Rectal smooth muscle tissue (tissue), 1 donor: ENCODE measurements at regions not wholly inside any gene's neighbourhood (a gene's known extent, or its start where the extent isn't known, plus 50 kb on each side); places are given as distances from the start of the nearest gene placed in this dataset.
"Not testable (repeated sequence)": the region's sequence is repeated elsewhere in the genome, so short reads cannot be mapped to it uniquely, and the experiment has no call there.

Experiments
- H3K27ac ChIP-seq: one replicate; pipeline ENCODE4 v1.7.0; 2013; ENCODE audit warnings: low read depth, low read length, inconsistent platforms
- H3K27me3 ChIP-seq: one replicate; pipeline ENCODE4 v1.7.0; 2013; ENCODE audit warnings: low read length; ENCODE audit not compliant: control insufficient read depth, insufficient read depth
- H3K36me3 ChIP-seq: one replicate; pipeline ENCODE4 v1.7.0; 2013; ENCODE audit warnings: low read length; ENCODE audit not compliant: control insufficient read depth, insufficient read depth
- H3K4me1 ChIP-seq: one replicate; pipeline ENCODE4 v1.7.0; 2013; ENCODE audit warnings: low read length; ENCODE audit not compliant: control insufficient read depth, insufficient read depth
- H3K4me3 ChIP-seq: one replicate; pipeline ENCODE4 v1.7.0; 2013; ENCODE audit warnings: low read length
- H3K9ac ChIP-seq: one replicate; pipeline ENCODE4 v1.7.0; 2013; ENCODE audit warnings: low read length

DNA sequence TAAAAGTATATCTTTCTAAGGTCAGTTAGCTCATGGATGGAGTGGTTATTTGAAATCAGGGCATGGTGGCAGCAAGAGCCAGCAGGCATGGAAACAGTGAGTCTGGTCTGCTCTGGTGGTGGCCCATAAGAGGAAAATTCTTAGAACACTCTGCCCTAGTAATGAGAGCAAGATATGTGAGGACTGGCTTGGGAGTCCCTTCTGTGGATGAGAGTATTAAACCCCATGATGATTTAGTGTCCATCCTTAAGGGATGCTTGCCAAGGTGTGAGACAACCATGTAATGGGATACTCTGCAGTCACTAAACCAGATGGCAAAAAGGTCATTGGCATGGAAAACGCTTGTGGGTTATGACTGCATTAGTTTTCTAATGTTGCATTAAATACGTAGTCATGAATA is 269.9 kb downstream of the BCL2L11 start:
- H3K27ac ChIP-seq, H3K9ac ChIP-seq, H3K27me3 ChIP-seq, H3K4me1 ChIP-seq, H3K36me3 ChIP-seq, H3K4me3 ChIP-seq: not testable (repeated sequence)

DNA sequence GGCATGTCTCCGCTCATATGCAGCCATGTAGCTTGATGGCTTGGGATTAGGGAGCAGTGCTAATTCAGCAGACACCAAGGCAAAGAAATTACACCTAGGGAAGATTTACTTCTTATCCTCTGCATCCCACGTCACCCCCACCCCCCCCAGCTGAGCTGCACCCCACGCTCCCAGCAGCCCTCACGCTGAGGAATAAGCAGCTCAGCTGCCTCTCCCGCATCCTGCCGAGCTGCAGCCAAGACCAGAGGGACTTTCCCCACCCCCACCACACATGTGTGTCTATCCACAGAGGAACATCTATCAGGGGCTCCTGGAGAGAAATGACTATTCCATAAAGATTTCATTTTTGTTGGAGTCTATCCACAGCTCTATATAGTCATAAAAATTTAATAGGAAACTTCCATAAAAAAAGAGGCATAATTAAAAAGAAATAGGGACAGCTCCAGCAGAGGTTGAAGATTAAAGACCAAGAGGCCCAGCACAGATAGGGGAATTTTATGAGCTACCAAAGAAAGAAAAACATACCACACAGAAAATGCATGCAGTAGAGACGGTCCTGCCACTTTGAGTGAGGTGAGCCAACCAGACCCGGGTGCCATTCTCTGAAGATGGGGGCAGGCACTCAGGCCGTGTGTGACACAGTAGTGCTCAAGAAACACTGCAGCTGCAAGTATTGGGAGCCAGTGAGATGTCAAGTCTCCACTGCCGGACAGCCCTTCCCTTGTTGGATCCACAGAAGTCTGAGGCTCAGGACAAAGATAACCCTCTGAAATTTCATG is 274.8 kb downstream of the BCL2L11 start:
- H3K27ac ChIP-seq, H3K36me3 ChIP-seq, H3K9ac ChIP-seq, H3K4me1 ChIP-seq, H3K4me3 ChIP-seq, H3K27me3 ChIP-seq: not testable (repeated sequence)

DNA sequence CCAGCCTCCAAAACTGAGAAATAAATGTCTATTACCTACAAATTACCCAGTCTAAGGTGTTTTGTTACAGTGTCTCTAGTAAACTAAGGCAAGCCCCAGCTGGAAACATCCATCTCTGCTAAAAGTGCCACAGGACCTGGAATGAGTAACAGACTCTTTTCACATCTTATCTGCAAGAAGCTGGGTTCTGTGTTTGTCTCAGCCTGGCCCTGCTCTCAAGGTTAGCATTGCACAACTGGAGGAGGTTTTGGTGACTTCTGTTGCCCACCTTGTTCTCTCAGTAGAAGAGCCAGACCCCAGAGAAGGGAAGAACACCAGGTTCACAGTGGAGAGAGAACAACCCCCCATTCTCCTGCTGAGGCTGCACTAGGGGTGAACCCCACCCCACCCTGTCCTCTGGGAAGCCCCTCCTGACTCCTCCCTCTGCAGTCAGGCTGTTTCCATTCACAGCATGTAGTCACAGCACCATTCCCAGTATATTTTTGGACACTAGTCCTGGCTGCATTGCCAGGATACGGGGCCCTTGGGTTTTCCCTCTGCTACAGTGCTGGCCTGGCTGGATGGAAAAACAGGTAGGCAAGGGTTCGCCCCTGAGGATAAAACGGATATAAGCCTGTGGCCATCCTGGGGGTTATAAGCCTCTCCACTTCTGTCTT is 280.0 kb downstream of the BCL2L11 start:
- not testable (repeated sequence) for H3K9ac ChIP-seq, H3K36me3 ChIP-seq, H3K4me1 ChIP-seq, H3K27ac ChIP-seq, H3K27me3 ChIP-seq, H3K4me3 ChIP-seq

DNA sequence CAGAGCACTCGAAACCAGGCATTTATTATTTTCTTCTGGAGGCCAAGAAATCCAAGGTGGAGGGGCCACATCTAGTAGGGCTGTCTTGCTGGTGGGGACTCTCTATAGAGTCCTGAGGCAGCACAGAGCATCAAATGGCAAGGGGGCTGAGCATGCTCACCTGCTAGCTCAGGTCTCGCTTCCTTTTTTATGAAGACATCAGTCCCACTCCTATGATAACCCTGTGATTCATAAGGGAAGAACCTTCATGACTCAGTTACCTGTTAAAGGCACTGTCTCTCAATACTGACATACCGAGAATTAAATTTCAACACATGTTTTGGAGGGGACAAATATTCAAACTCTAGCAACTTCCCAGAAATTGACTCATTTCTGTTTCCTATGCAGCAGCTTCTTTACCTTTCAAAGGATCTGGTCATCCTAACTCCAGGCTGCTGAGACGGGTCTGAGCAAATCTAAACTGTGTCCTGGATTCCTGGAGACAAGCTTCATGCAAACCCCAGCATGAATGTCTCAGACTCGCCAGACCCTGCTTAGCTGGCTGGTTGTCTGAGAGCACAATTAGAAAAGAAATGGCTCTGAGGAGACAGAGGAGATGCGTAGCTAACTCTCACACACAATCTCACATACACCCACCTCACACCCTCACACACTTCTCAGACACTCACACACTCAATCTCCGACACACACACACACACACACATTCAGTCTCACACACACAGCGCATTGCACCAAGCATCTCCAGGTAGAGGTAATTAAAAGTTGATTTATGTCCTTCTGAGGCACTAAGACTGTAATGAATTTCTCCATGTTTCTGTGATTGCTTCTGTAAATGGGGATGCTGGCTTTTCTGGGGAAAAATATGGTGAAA is 280.8 kb downstream of the BCL2L11 start:
- H3K27me3 ChIP-seq, H3K4me1 ChIP-seq, H3K27ac ChIP-seq, H3K4me3 ChIP-seq, H3K9ac ChIP-seq, H3K36me3 ChIP-seq: not testable (repeated sequence)

DNA sequence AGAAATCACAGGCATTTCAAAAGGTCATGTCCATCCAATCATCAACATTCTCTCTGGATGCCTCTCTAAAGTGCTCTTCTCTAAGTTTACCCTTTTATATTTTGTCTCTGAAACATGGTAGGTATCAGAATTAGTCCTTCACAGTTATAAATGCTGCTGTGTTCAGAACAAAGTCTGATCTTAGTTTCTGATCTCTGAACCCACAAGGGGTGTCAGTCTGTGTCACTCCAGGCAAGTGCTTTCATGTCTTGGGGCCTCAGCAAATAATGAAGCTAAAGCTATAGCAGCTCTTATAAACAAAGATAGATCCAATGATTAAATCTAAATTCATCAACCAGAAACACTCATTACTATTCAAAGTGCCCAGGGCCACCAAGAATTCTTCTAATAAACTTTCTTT is 281.7 kb downstream of the BCL2L11 start:
- not testable (repeated sequence) for H3K27me3 ChIP-seq, H3K36me3 ChIP-seq, H3K4me3 ChIP-seq, H3K9ac ChIP-seq, H3K4me1 ChIP-seq, H3K27ac ChIP-seq

DNA sequence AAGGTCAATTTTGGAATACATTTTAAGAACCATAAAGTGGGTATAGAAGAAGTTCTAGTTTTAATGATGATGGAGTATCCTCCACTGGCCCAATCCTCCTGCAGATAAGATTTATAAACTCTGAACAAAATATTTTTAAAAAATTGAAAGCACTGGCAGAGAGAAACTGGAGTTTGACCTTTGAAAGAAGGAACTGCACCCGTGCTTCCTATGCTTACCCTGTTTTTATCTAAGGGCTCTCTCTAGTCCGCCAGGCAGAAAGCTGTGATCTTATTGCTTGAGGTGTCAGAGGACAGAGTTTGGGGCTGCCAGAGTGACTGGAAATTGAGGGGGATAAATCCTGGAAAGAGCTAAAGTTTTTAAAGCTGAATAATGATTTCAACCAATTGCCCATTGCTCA is 282.6 kb downstream of the BCL2L11 start:
- H3K27ac ChIP-seq, H3K4me3 ChIP-seq, H3K27me3 ChIP-seq, H3K9ac ChIP-seq, H3K4me1 ChIP-seq, H3K36me3 ChIP-seq: not testable (repeated sequence)

DNA sequence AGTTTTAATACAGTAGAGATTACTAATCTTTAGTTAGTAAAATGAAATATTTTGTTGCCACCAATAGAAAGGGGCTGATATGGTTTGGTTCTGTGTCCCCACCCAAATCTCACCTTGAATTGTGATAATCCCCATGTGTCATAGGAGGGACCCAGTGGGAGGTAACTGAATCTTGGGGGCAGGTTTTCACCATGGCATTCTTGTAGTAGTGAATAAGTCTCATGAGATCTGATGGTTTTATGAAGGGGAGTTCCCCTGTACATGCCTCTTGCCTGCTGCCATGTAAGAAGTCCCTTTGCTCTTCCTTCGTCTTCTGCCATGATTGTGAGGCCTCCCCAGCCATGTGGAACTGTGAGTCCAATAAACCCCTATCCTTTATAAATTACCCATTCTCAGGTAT is 285.9 kb downstream of the BCL2L11 start:
- H3K27me3 ChIP-seq, H3K36me3 ChIP-seq, H3K9ac ChIP-seq, H3K27ac ChIP-seq, H3K4me3 ChIP-seq, H3K4me1 ChIP-seq: not testable (repeated sequence)

DNA sequence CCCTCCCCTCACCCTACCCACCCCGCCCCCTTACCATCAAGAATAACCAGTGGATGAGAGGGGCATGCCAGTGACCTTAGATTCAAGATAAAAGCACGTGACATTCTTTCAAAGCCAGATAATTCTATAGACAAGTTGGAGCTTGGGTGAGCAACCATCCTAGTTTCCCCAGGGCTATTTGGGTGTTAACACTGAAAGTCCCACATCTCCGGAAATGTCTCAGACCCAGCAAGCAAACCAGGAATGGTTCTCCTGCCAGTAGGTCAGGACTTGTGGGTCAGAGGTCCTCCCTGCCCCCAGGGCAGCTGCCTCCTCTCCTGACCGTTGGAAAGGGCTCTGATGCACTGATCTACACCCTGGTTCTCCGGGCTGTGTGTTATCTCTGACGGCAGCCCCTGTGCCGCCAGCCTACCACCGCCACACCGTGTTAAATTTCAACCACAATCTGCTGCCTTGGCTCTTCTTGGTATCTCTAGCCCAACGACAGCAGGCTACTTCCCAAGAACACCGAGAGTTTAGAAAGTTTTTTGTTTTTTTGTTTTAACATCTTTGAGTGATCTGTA is 287.0 kb downstream of the BCL2L11 start:
- not testable (repeated sequence) for H3K36me3 ChIP-seq, H3K4me3 ChIP-seq, H3K9ac ChIP-seq, H3K27ac ChIP-seq, H3K27me3 ChIP-seq, H3K4me1 ChIP-seq

DNA sequence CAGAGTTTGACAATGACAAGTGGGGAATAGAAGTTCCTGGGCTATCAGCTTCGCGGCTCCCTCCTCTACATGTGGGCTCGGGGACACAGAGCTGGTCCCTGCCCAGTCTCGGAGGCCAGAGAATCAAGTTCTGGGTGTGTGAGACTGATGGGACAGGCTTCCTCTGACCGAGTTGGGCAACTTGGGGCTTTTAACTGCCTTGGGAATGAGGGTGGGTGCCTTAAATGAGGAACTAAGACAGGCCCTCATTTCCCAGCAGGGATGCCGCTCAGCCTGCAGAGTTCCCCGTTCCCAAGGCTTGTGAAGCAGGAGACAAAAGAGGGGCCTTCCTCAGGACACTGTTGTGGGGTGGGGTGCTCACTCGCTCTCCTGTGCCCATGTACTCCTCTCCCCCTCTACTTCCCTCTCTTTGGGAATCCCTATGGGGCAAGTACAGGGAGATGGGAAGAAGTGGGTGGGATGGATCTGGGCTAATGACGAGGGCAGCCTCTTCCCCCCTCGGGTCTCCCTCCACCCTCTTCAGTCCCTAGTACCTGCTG is 290.2 kb downstream of the BCL2L11 start:
- not testable (repeated sequence) for H3K9ac ChIP-seq, H3K36me3 ChIP-seq, H3K27me3 ChIP-seq, H3K27ac ChIP-seq, H3K4me1 ChIP-seq, H3K4me3 ChIP-seq

DNA sequence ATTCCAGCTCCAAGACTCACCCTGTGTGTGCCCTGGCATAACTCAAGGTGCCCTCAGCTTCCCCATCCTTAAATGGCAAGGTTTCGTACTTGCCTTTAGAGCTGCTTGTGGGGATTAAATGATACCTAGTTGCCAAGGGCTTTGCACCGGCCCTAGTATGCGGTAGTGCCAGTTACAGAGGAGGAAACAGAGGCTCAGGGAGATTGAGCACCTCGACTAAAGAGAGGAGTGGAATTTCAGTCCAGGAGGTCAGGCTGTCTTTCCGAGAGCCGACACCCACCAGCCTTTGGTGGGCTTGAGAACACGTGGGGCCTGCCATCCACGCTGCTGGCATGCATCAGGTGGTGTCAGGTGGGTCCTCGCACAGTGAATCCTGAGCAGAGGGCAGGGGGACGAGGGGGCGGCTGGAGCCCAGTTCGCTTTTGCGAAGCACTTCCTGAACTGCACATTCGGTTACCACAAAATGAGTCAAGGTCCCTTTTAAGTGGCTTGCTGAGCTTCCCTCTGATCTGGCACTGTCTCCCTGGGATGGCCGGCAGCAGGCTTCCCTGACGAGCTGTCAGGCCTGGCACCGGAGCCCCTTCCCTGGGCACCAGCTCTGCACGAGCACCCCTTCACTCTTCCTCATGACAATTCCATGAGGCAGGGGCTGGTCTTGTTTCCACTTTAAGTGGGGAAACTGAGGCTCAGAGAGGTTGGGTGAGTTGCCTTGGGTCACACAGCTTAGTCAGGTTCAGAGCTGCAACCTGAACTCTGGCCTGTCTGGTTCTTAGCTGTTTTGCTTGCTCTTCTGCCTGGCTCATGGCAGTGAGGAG is 291.4 kb downstream of the BCL2L11 start:
- not testable (repeated sequence) for H3K27me3 ChIP-seq, H3K27ac ChIP-seq, H3K4me1 ChIP-seq, H3K36me3 ChIP-seq, H3K9ac ChIP-seq, H3K4me3 ChIP-seq

DNA sequence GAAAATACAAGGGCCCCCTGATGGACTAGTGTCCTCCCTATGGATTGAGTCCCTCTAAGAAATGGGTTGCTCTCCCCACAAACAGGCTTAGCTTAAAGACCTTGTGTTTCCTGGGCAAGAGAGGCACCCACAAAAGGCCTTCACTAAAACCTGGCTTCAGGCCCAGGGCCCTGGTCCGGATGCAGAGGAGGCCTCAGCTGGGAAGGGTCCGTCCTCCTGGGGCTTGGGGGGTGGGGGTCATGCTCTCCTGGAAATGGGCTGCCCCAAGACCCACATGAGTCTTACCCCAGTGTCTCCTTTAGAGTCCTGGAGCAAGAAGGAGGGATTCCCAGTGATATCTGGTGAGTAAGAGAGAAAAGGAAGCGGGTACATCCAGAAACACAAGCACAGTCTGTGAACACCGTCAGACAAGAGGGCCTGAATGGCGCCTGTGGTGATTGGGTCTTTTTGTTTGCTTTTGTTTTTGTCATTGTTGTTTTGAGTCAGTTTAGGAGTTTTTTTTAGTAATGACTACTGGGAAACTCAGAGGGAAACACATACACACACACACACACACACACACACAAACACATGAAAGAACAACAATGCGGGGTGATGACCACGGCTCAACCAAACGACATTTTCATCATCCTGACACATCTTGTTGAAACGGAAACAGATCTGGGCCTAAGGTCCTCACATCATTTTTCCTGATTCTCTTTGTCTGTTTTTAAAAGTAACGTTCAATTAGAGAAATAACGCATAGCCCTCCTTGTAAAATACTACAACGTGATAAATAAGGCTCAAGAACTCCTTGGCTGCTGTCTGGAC is 292.3 kb downstream of the BCL2L11 start:
- not testable (repeated sequence) for H3K36me3 ChIP-seq, H3K27ac ChIP-seq, H3K4me1 ChIP-seq, H3K27me3 ChIP-seq, H3K9ac ChIP-seq, H3K4me3 ChIP-seq
